ENCODE measurements at regions not wholly inside any gene's neighbourhood (a gene's known extent, or its start where the extent isn't known, plus 50 kb on each side); places are given as distances from the start of the nearest gene placed in this dataset.

- no peak overlapping the region for H4K8ac ChIP-seq (ENCODE audit: low read depth, low read length)
- no peaks in the 10 kb centered on the region for H3K79me2 ChIP-seq (ENCODE audit: control insufficient read depth, insufficient read depth, low read length)
- no peak overlapping the region for H3K4me3 ChIP-seq (ENCODE audit: low read length)
- H3K36me3 ChIP-seq (ENCODE audit: control insufficient read depth, insufficient read depth, low read length): no peaks in the 10 kb centered on the region
- H3K79me1 ChIP-seq (ENCODE audit: low read length): no peaks in the 10 kb centered on the region
- H3K18ac ChIP-seq (ENCODE audit: low read length): no peak overlapping the region
- no peak overlapping the region for H3K4ac ChIP-seq (ENCODE audit: low read depth, low read length)
- no peak overlapping the region for H4K5ac ChIP-seq (ENCODE audit: low read length)
- no peaks in the 10 kb centered on the region for H3K4me1 ChIP-seq (ENCODE audit: control insufficient read depth, low read depth, low read length)
- H3K56ac ChIP-seq (ENCODE audit: low read length): no peak overlapping the region
- WGBS (ENCODE audit: extremely low coverage, insufficient coverage, low lambda C conversion rate): no CpG with 5 or more reads among the region's 1 CpG
- no peak overlapping the region for H3K23ac ChIP-seq (ENCODE audit: low read length)
- H3K4me2 ChIP-seq (ENCODE audit: low read length): no peak overlapping the region
- H3K9ac ChIP-seq (ENCODE audit: low read length): no peak overlapping the region
- no peak overlapping the region for H3K27ac ChIP-seq (ENCODE audit: low read depth, low read length)
- H2BK15ac ChIP-seq (replicated peaks; ENCODE audit: low read depth): no peak overlapping the region
- no peaks in the 10 kb centered on the region for H3K27me3 ChIP-seq (ENCODE audit: insufficient read depth, low read length, poor library complexity)
- H2BK120ac ChIP-seq (ENCODE audit: low read depth, low read length): no peak overlapping the region
- no peak overlapping the region for H2BK5ac ChIP-seq (ENCODE audit: low read length)
- H2AK5ac ChIP-seq (ENCODE audit: low read length): no peak overlapping the region
- DNase-seq: no peak
Observed at GRCh38 chr7:12783421-12784095, 96.1 kb downstream of the ARL4A start.

GRCh38 chr7:12785473-12785872 is 98.0 kb downstream of the ARL4A start:
- no peaks in the 10 kb centered on the region for H3K79me2 ChIP-seq (ENCODE audit: control insufficient read depth, insufficient read depth, low read length)
- H3K56ac ChIP-seq (ENCODE audit: low read length): no peak overlapping the region
- no CpG with 5 or more reads among the region's 4 CpGs for WGBS (ENCODE audit: extremely low coverage, insufficient coverage, low lambda C conversion rate)
- H3K79me1 ChIP-seq (ENCODE audit: low read length): no peaks in the 10 kb centered on the region
- no peak overlapping the region for H3K4me3 ChIP-seq (ENCODE audit: low read length)
- H3K27ac ChIP-seq (ENCODE audit: low read depth, low read length): no peak overlapping the region
- no peak overlapping the region for H3K23ac ChIP-seq (ENCODE audit: low read length)
- DNase-seq: no peak
- H3K4ac ChIP-seq (ENCODE audit: low read depth, low read length): no peak overlapping the region
- no peak overlapping the region for H2BK15ac ChIP-seq (replicated peaks; ENCODE audit: low read depth)
- H3K18ac ChIP-seq (ENCODE audit: low read length): no peak overlapping the region
- no peak overlapping the region for H2AK5ac ChIP-seq (ENCODE audit: low read length)
- H3K4me2 ChIP-seq (ENCODE audit: low read length): no peak overlapping the region
- H3K4me1 ChIP-seq (ENCODE audit: control insufficient read depth, low read depth, low read length): no peaks in the 10 kb centered on the region
- H3K36me3 ChIP-seq (ENCODE audit: control insufficient read depth, insufficient read depth, low read length): no peaks in the 10 kb centered on the region
- H2BK120ac ChIP-seq (ENCODE audit: low read depth, low read length): no peak overlapping the region
- no peak overlapping the region for H4K5ac ChIP-seq (ENCODE audit: low read length)
- no peak overlapping the region for H4K8ac ChIP-seq (ENCODE audit: low read depth, low read length)
- H3K27me3 ChIP-seq (ENCODE audit: insufficient read depth, low read length, poor library complexity): no peaks in the 10 kb centered on the region
- H2BK5ac ChIP-seq (ENCODE audit: low read length): no peak overlapping the region
- no peak overlapping the region for H3K9ac ChIP-seq (ENCODE audit: low read length)

GRCh38 chr7:12786494-12786893 is 99.1 kb downstream of the ARL4A start:
- H3K9ac ChIP-seq (ENCODE audit: low read length): no peak overlapping the region
- WGBS (ENCODE audit: extremely low coverage, insufficient coverage, low lambda C conversion rate): no CpG with 5 or more reads among the region's 4 CpGs

GRCh38 chr7:12788171-12788570 is 100.7 kb downstream of the ARL4A start:
- no peak overlapping the region for H3K23ac ChIP-seq (ENCODE audit: low read length)
- no peak overlapping the region for H3K56ac ChIP-seq (ENCODE audit: low read length)
- no peak overlapping the region for H2BK15ac ChIP-seq (replicated peaks; ENCODE audit: low read depth)
- H3K4me1 ChIP-seq (ENCODE audit: control insufficient read depth, low read depth, low read length): no peaks in the 10 kb centered on the region
- no peak overlapping the region for H3K4me3 ChIP-seq (ENCODE audit: low read length)
- H3K9ac ChIP-seq (ENCODE audit: low read length): no peak overlapping the region
- no peak overlapping the region for H2BK5ac ChIP-seq (ENCODE audit: low read length)
- no peak overlapping the region for H2AK5ac ChIP-seq (ENCODE audit: low read length)
- no peak overlapping the region for H2BK120ac ChIP-seq (ENCODE audit: low read depth, low read length)
- H3K27me3 ChIP-seq (ENCODE audit: insufficient read depth, low read length, poor library complexity): no peaks in the 10 kb centered on the region
- H3K18ac ChIP-seq (ENCODE audit: low read length): no peak overlapping the region
- H4K5ac ChIP-seq (ENCODE audit: low read length): no peak overlapping the region
- no peak overlapping the region for H3K4me2 ChIP-seq (ENCODE audit: low read length)
- no peaks in the 10 kb centered on the region for H3K79me2 ChIP-seq (ENCODE audit: control insufficient read depth, insufficient read depth, low read length)
- no peak overlapping the region for H3K27ac ChIP-seq (ENCODE audit: low read depth, low read length)
- H3K79me1 ChIP-seq (ENCODE audit: low read length): no peaks in the 10 kb centered on the region
- whole genome bisulfite sequencing (ENCODE audit: extremely low coverage, insufficient coverage, low lambda C conversion rate): no CpG with 5 or more reads among the region's 2 CpGs
- no peaks in the 10 kb centered on the region for H3K36me3 ChIP-seq (ENCODE audit: control insufficient read depth, insufficient read depth, low read length)
- H4K8ac ChIP-seq (ENCODE audit: low read depth, low read length): no peak overlapping the region
- DNase-seq: no peak
- H3K4ac ChIP-seq (ENCODE audit: low read depth, low read length): no peak overlapping the region

More at GRCh38 chr7:12786494-12786893, 99.1 kb downstream of the ARL4A start:
- Histone ChIP-seq H3K4me1 (ENCODE audit: control insufficient read depth, low read depth, low read length) (no peaks in the 10 kb centered on the region), H4K5ac (ENCODE audit: low read length) (no peak overlapping the region), H2BK5ac (ENCODE audit: low read length) (no peak overlapping the region), H2AK5ac (ENCODE audit: low read length) (no peak overlapping the region), H3K4me3 (ENCODE audit: low read length) (no peak overlapping the region), H3K79me1 (ENCODE audit: low read length) (no peaks in the 10 kb centered on the region), H3K27ac (ENCODE audit: low read depth, low read length) (no peak overlapping the region), H3K4ac (ENCODE audit: low read depth, low read length) (no peak overlapping the region), H4K8ac (ENCODE audit: low read depth, low read length) (no peak overlapping the region), H2BK15ac (replicated peaks; ENCODE audit: low read depth) (no peak overlapping the region), H3K79me2 (ENCODE audit: control insufficient read depth, insufficient read depth, low read length) (no peaks in the 10 kb centered on the region), H3K36me3 (ENCODE audit: control insufficient read depth, insufficient read depth, low read length) (no peaks in the 10 kb centered on the region), H3K18ac (ENCODE audit: low read length) (no peak overlapping the region), H3K56ac (ENCODE audit: low read length) (no peak overlapping the region), H3K23ac (ENCODE audit: low read length) (no peak overlapping the region), H3K27me3 (ENCODE audit: insufficient read depth, low read length, poor library complexity) (no peaks in the 10 kb centered on the region), H2BK120ac (ENCODE audit: low read depth, low read length) (no peak overlapping the region), H3K4me2 (ENCODE audit: low read length) (no peak overlapping the region)
- DNase-seq: no peak

- Histone ChIP-seq H3K79me2 (ENCODE audit: control insufficient read depth, insufficient read depth, low read length) (no peaks in the 10 kb centered on the region), H3K4me3 (ENCODE audit: low read length) (no peak overlapping the region), H3K18ac (ENCODE audit: low read length) (no peak overlapping the region), H2BK120ac (ENCODE audit: low read depth, low read length) (no peak overlapping the region), H3K79me1 (ENCODE audit: low read length) (no peaks in the 10 kb centered on the region), H3K27ac (ENCODE audit: low read depth, low read length) (no peak overlapping the region), H4K5ac (ENCODE audit: low read length) (no peak overlapping the region), H3K4ac (ENCODE audit: low read depth, low read length) (no peak overlapping the region), H2BK15ac (replicated peaks; ENCODE audit: low read depth) (no peak overlapping the region), H3K4me2 (ENCODE audit: low read length) (no peak overlapping the region), H3K23ac (ENCODE audit: low read length) (no peak overlapping the region), H2BK5ac (ENCODE audit: low read length) (no peak overlapping the region), H3K36me3 (ENCODE audit: control insufficient read depth, insufficient read depth, low read length) (no peaks in the 10 kb centered on the region), H3K4me1 (ENCODE audit: control insufficient read depth, low read depth, low read length) (no peaks in the 10 kb centered on the region), H3K27me3 (ENCODE audit: insufficient read depth, low read length, poor library complexity) (no peaks in the 10 kb centered on the region), H3K9ac (ENCODE audit: low read length) (no peak overlapping the region), H2AK5ac (ENCODE audit: low read length) (no peak overlapping the region), H3K56ac (ENCODE audit: low read length) (no peak overlapping the region), H4K8ac (ENCODE audit: low read depth, low read length) (no peak overlapping the region)
- DNase-seq: no peak
- no CpG with 5 or more reads among the region's 4 CpGs for WGBS (ENCODE audit: extremely low coverage, insufficient coverage, low lambda C conversion rate)
Observed at GRCh38 chr7:12788591-12788990, 101.2 kb downstream of the ARL4A start.

- H3K18ac ChIP-seq (ENCODE audit: low read length): no peak overlapping the region
- no peak overlapping the region for H3K23ac ChIP-seq (ENCODE audit: low read length)
- no peaks in the 10 kb centered on the region for H3K36me3 ChIP-seq (ENCODE audit: control insufficient read depth, insufficient read depth, low read length)
- H3K4me2 ChIP-seq (ENCODE audit: low read length): no peak overlapping the region
- no peak overlapping the region for H3K4ac ChIP-seq (ENCODE audit: low read depth, low read length)
- no peaks in the 10 kb centered on the region for H3K79me2 ChIP-seq (ENCODE audit: control insufficient read depth, insufficient read depth, low read length)
- H3K79me1 ChIP-seq (ENCODE audit: low read length): no peaks in the 10 kb centered on the region
- no peak overlapping the region for H3K56ac ChIP-seq (ENCODE audit: low read length)
- H2AK5ac ChIP-seq (ENCODE audit: low read length): no peak overlapping the region
- no peaks in the 10 kb centered on the region for H3K27me3 ChIP-seq (ENCODE audit: insufficient read depth, low read length, poor library complexity)
- no peak overlapping the region for H3K27ac ChIP-seq (ENCODE audit: low read depth, low read length)
- no peak overlapping the region for H2BK5ac ChIP-seq (ENCODE audit: low read length)
- no peak overlapping the region for H4K5ac ChIP-seq (ENCODE audit: low read length)
- no peak overlapping the region for H4K8ac ChIP-seq (ENCODE audit: low read depth, low read length)
- no peaks in the 10 kb centered on the region for H3K4me1 ChIP-seq (ENCODE audit: control insufficient read depth, low read depth, low read length)
- no peak overlapping the region for H2BK15ac ChIP-seq (replicated peaks; ENCODE audit: low read depth)
- H3K9ac ChIP-seq (ENCODE audit: low read length): no peak overlapping the region
- WGBS (ENCODE audit: extremely low coverage, insufficient coverage, low lambda C conversion rate): 100% methylated on average over 2 of the region's 3 CpGs
- DNase-seq: no peak
- H2BK120ac ChIP-seq (ENCODE audit: low read depth, low read length): no peak overlapping the region
- H3K4me3 ChIP-seq (ENCODE audit: low read length): no peak overlapping the region
Observed at GRCh38 chr7:12794722-12795302, 107.4 kb downstream of the ARL4A start.

Measured in mesendoderm (in vitro differentiated cells).